ENCODE measurements at regions not wholly inside any gene's neighbourhood (a gene's known extent, or its start where the extent isn't known, plus 50 kb on each side); places are given as distances from the start of the nearest gene placed in this dataset.

DNA sequence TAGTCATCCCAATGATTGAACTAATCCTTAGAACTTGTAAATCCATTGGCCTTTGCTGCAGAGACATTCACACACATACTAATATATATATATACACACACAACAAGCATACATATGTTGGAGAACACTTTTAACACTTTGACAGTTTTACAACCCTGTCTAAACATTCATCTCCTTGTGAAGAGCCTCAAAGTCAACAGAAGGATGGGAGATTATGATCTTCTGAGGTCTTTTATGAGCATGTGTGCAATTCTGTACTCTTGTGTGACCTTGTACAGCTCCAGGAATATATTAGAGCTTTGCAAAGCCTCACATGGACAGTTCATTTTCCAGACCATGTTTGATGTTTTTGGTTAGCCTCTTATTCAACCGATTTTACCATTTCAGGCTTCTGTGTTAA lies 589.0 kb downstream of the NXPH1 start:
- no peaks in the 10 kb centered on the region for H3K4me1 ChIP-seq
- H3K27me3 ChIP-seq: no peaks in the 10 kb centered on the region
- H3K4me3 ChIP-seq: no peak overlapping the region
- no peak for ATAC-seq
- WGBS, 2 donors (ENCODE audit: low coverage in 1 of 2): 73 to 80% methylated on average over 1 of the region's 1 CpG
- no peak for TF ChIP-seq POLR2AphosphoS5 (IDR thresholded peaks at IDR 0.05)
- no peaks in the 10 kb centered on the region for H3K9me3 ChIP-seq
- H3K27ac ChIP-seq: no peak overlapping the region
- H3K36me3 ChIP-seq: no peaks in the 10 kb centered on the region

GRCh38 chr7:9023675-9024294 lies 590.4 kb downstream of the NXPH1 start:
- no peaks in the 10 kb centered on the region for H3K36me3 ChIP-seq
- 45 to 75% methylated on average over 5 of the region's 5 CpGs for WGBS, 2 donors (ENCODE audit: low coverage in 1 of 2)
- H3K9me3 ChIP-seq: no peaks in the 10 kb centered on the region
- no peaks in the 10 kb centered on the region for H3K4me1 ChIP-seq
- H3K27ac ChIP-seq: no peak overlapping the region
- no peak for ATAC-seq
- H3K4me3 ChIP-seq: no peak overlapping the region
- TF ChIP-seq EP300 (IDR thresholded peaks at IDR 0.05) (no peak), POLR2AphosphoS5 (IDR thresholded peaks at IDR 0.05) (no peak), POLR2A (IDR thresholded peaks at IDR 0.05) (no peak)
- TF ChIP-seq, protein P1, sequence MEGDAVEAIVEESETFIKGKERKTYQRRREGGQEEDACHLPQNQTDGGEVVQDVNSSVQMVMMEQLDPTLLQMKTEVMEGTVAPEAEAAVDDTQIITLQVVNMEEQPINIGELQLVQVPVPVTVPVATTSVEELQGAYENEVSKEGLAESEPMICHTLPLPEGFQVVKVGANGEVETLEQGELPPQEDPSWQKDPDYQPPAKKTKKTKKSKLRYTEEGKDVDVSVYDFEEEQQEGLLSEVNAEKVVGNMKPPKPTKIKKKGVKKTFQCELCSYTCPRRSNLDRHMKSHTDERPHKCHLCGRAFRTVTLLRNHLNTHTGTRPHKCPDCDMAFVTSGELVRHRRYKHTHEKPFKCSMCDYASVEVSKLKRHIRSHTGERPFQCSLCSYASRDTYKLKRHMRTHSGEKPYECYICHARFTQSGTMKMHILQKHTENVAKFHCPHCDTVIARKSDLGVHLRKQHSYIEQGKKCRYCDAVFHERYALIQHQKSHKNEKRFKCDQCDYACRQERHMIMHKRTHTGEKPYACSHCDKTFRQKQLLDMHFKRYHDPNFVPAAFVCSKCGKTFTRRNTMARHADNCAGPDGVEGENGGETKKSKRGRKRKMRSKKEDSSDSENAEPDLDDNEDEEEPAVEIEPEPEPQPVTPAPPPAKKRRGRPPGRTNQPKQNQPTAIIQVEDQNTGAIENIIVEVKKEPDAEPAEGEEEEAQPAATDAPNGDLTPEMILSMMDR (IDR thresholded peaks at IDR 0.05): no peak
- no peaks in the 10 kb centered on the region for H3K27me3 ChIP-seq

DNA sequence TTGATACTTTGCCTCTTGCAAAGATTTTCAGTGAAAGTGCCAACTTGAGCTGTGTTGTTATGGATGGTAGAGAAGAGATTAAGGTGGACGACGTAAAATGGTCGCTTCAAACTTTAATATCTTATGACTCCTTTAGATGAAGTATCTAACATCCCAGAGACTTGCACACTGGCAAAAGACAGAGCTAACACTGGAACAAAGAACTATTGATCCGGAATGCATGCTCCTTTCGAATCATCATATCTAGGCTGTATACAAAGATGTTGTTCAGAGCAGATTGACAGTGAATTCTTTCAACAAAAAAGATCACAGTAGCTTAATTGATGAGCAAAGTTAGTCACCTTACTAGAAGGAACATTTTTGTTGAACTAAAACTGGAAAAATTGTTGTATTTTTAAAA lies 592.7 kb downstream of the NXPH1 start:
- Histone ChIP-seq H3K4me3 (no peak overlapping the region), H3K27ac (no peak overlapping the region), H3K9me3 (no peaks in the 10 kb centered on the region), H3K36me3 (no peaks in the 10 kb centered on the region), H3K27me3 (no peaks in the 10 kb centered on the region), H3K4me1 (no peaks in the 10 kb centered on the region)
- WGBS, 2 donors (ENCODE audit: low coverage in 1 of 2): 84 to 100% methylated on average over 5 of the region's 5 CpGs
- TF ChIP-seq, protein P1 (IDR thresholded peaks at IDR 0.05): no peak
- TF ChIP-seq POLR2A (IDR thresholded peaks at IDR 0.05) (no peak), EP300 (IDR thresholded peaks at IDR 0.05) (no peak), POLR2AphosphoS5 (IDR thresholded peaks at IDR 0.05) (no peak)
- ATAC-seq: no peak

DNA sequence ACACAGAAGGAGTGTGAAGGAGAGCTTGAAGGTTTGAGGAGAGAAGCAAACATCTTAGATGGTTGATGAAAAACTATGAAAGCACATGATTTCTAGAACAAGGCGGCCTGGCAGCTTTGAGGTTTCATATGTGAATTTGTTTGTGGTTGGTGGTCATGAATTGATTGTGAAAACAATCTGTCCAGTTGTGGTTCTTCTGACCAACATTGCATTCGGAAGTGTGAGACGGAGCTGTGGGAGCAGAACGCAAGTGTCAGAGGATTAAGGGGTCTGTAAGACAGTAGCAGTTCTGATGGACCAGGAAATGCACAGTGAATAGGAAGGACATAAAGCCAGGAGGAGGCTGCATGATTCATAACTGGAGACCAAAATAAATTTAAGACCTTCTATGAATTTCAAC lies 594.6 kb downstream of the NXPH1 start:
- Histone ChIP-seq H3K4me1 (no peaks in the 10 kb centered on the region), H3K27me3 (no peaks in the 10 kb centered on the region), H3K9me3 (no peaks in the 10 kb centered on the region), H3K36me3 (no peaks in the 10 kb centered on the region), H3K27ac (no peak overlapping the region), H3K4me3 (no peak overlapping the region)
- TF ChIP-seq POLR2A (IDR thresholded peaks at IDR 0.05) (no peak), EP300 (IDR thresholded peaks at IDR 0.05) (no peak), POLR2AphosphoS5 (IDR thresholded peaks at IDR 0.05) (no peak)
- TF ChIP-seq, protein P1 (IDR thresholded peaks at IDR 0.05): no peak
- no peak for ATAC-seq
- 87 to 89% methylated on average over 4 of the region's 4 CpGs for WGBS, 2 donors (ENCODE audit: low coverage in 1 of 2)

- Histone ChIP-seq H3K4me3 (no peak overlapping the region), H3K27me3 (no peaks in the 10 kb centered on the region), H3K9me3 (no peaks in the 10 kb centered on the region), H3K36me3 (no peaks in the 10 kb centered on the region), H3K27ac (no peak overlapping the region), H3K4me1 (no peaks in the 10 kb centered on the region)
- TF ChIP-seq, protein P1 (IDR thresholded peaks at IDR 0.05): no peak
- TF ChIP-seq EP300 (IDR thresholded peaks at IDR 0.05) (no peak), POLR2A (IDR thresholded peaks at IDR 0.05) (no peak), POLR2AphosphoS5 (IDR thresholded peaks at IDR 0.05) (no peak)
- no peak for ATAC-seq
- WGBS, 2 donors (ENCODE audit: low coverage in 1 of 2): 76 to 77% methylated on average over 9 of the region's 9 CpGs
Measured at GRCh38 chr7:9029681-9030530, 596.5 kb downstream of the NXPH1 start.
